Endothelial cell of umbilical vein (primary cell): ENCODE measurements at regions not wholly inside any gene's neighbourhood (a gene's known extent, or its start where the extent isn't known, plus 50 kb on each side); places are given as distances from the start of the nearest gene placed in this dataset.

ENCODE experiments used
- BruUV-seq: library from RNA; stranded (reverse); fragments of 400-500 nt; replicated peaks from 2 replicates; lab custom pipeline; 2021; lab: Mats Ljungman, UMichigan
- CTCF ChIA-PET: fragments of 300-600, 350-600 bp; sonication (Branson Sonifier 250); formaldehyde crosslinking; loops from one replicate; lab custom pipeline; 2021; ENCODE audit warnings: antibody characterized with exemption, inconsistent platforms; lab: Charles Lee
- POLR2A ChIA-PET: fragments of 300-600, 350-600 bp; sonication (Branson Sonifier 250); formaldehyde crosslinking; loops from one replicate; lab custom pipeline; 2021; ENCODE audit warnings: antibody characterized with exemption, inconsistent platforms; lab: Charles Lee
- DNase-seq: peaks from one replicate; pipeline ENCODE4 v3.0.0-alpha.2; 2011; ENCODE audit warnings: low read depth, low spot score
- FAIRE-seq: peaks from 2 replicates; lab custom pipeline; 2011; peaks lifted over from hg19 to GRCh38; lab: Jason Lieb, UNC
- H2AFZ ChIP-seq: 2 replicates; pipeline ENCODE4 v1.6.0; 2012; ENCODE audit warnings: low read depth, low read length, control low read depth, inconsistent platforms
- H3K27ac ChIP-seq: 2 replicates; pipeline ENCODE4 v1.5.1; 2011; ENCODE audit warnings: low read depth, mild to moderate bottlenecking, control low read depth, low read length, moderate library complexity; ENCODE audit not compliant: insufficient read depth
- H3K27me3 ChIP-seq, 2 experiments: 2 replicates each; pipeline versions ENCODE4 v1.6.0 to v1.6.1; 2011; ENCODE audit warnings: low read length in 2 of 2, mixed read lengths in 1 of 2; ENCODE audit not compliant: control insufficient read depth in 2 of 2, insufficient read depth in 2 of 2
- H3K36me3 ChIP-seq, 2 experiments: 2 replicates in 1 of 2; 3 replicates in 1 of 2; pipeline ENCODE4 v1.5.1; 2011; ENCODE audit warnings: low read length in 2 of 2, mild to moderate bottlenecking in 1 of 2, moderate library complexity in 1 of 2; ENCODE audit not compliant: control insufficient read depth in 2 of 2, insufficient read depth in 2 of 2; ENCODE audit errors: extremely low read depth in 1 of 2
- H3K4me1 ChIP-seq: 3 replicates; pipeline ENCODE4 v1.5.1; 2011; ENCODE audit warnings: mild to moderate bottlenecking, low read length; ENCODE audit not compliant: control insufficient read depth, insufficient read depth; ENCODE audit errors: extremely low read depth
- H3K4me2 ChIP-seq: 2 replicates; pipeline ENCODE4 v1.6.1; 2011; ENCODE audit warnings: low read length, control low read depth, mixed read lengths; ENCODE audit not compliant: insufficient read depth
- H3K4me3 ChIP-seq, 3 experiments: fragments of 200-600 bp in 1 of 3; sonication (generic), shearing (Covaris generic) in 1 of 3; replicated peaks in 1 of 3; 2 replicates each; pipeline ENCODE4 v1.5.1; 2011 to 2016; ENCODE audit warnings: control low read depth in 3 of 3, low read length in 3 of 3, mild to moderate bottlenecking in 2 of 3, inconsistent platforms in 1 of 3, low read depth in 1 of 3, moderate library complexity in 1 of 3; ENCODE audit not compliant: insufficient read depth in 1 of 3
- H3K79me2 ChIP-seq: 2 replicates; pipeline ENCODE4 v1.6.0; 2012; ENCODE audit warnings: low read length, inconsistent platforms; ENCODE audit not compliant: control insufficient read depth, insufficient read depth
- H3K9ac ChIP-seq: replicated peaks from 2 replicates; pipeline ENCODE3; 2011; ENCODE audit warnings: low read length, control low read depth; ENCODE audit not compliant: insufficient read depth; ENCODE audit errors: extremely low read depth
- H3K9me1 ChIP-seq: replicated peaks from 3 replicates; pipeline ENCODE4 v1.6.0; 2011; ENCODE audit warnings: mild to moderate bottlenecking, low read length; ENCODE audit not compliant: control insufficient read depth, insufficient read depth; ENCODE audit errors: extremely low read depth
- H3K9me3 ChIP-seq: replicated peaks from 2 replicates; pipeline ENCODE4 v1.5.1; 2012; ENCODE audit warnings: low read length, inconsistent platforms; ENCODE audit not compliant: control insufficient read depth, insufficient read depth
- H4K20me1 ChIP-seq: replicated peaks from 2 replicates; pipeline ENCODE3; 2011; ENCODE audit warnings: mild to moderate bottlenecking, low read length; ENCODE audit not compliant: control insufficient read depth, insufficient read depth; ENCODE audit errors: extremely low read depth
- EZH2 ChIP-seq: IDR thresholded peaks from 2 replicates; pipeline ENCODE4 v1.6.1; 2012; ENCODE audit warnings: borderline replicate concordance, low read depth, mild to moderate bottlenecking, moderate library complexity, low read length, inconsistent platforms; ENCODE audit not compliant: severe bottlenecking
- FOS ChIP-seq: IDR thresholded peaks from 2 replicates; pipeline ENCODE4 v1.6.1; 2011; ENCODE audit warnings: mild to moderate bottlenecking, low read length, moderate library complexity, borderline replicate concordance; ENCODE audit not compliant: insufficient read depth
- GATA2 ChIP-seq: IDR thresholded peaks from 2 replicates; pipeline ENCODE4 v1.7.0; 2011; ENCODE audit warnings: low read depth, mild to moderate bottlenecking, moderate library complexity, mixed read lengths, low read length; ENCODE audit not compliant: insufficient read length, insufficient read depth
- JUN ChIP-seq: IDR thresholded peaks from 2 replicates; pipeline ENCODE4 v1.6.1; 2011; ENCODE audit warnings: borderline replicate concordance, low read depth; ENCODE audit not compliant: insufficient read length, insufficient read depth
- MAX ChIP-seq: IDR thresholded peaks from 2 replicates; pipeline ENCODE4 v1.6.1; 2011; ENCODE audit not compliant: insufficient read depth, insufficient read length
- MYC ChIP-seq: IDR thresholded peaks from one replicate; pipeline ENCODE4 v1.6.1; 2011; ENCODE audit warnings: mild to moderate bottlenecking, low read depth, low read length
- POLR2A ChIP-seq: IDR thresholded peaks from 2 replicates; pipeline ENCODE4 v1.6.1; 2012; ENCODE audit warnings: low read depth, mild to moderate bottlenecking, control low read depth, low read length
- POLR2AphosphoS5 ChIP-seq: IDR thresholded peaks from 2 replicates; pipeline ENCODE4 v1.6.1; 2012; ENCODE audit warnings: low read depth, mild to moderate bottlenecking, control low read depth, low read length, moderate library complexity; ENCODE audit not compliant: insufficient read depth
- dilution Hi-C: fragments of 300-500 bp; cut with MboI; formaldehyde crosslinking; loops from one replicate; pipeline ENCODE4 v1.15.0; 2019; ENCODE audit warnings: low sequenced_read_pairs; ENCODE audit not compliant: extremely low pct_ligation_motif_present
- intact Hi-C: fragments of 100-400 bp; cut with micrococcal nuclease; formaldehyde crosslinking; loops from one replicate; pipeline ENCODE4 v1.10.0; 2022
- TF ChIP-seq, protein P1 (sequence below), 2 donors: IDR thresholded peaks; 1 replicate in 1 of 2; 2 replicates in 1 of 2; pipeline ENCODE4 v1.5.1; 2011; ENCODE audit warnings: low read length in 2 of 2, mild to moderate bottlenecking in 2 of 2, moderate library complexity in 2 of 2, control low read depth in 1 of 2, inconsistent platforms in 1 of 2, low read depth in 1 of 2; ENCODE audit not compliant: insufficient read depth in 1 of 2; ENCODE audit errors: extremely low read depth in 1 of 2

DNA sequence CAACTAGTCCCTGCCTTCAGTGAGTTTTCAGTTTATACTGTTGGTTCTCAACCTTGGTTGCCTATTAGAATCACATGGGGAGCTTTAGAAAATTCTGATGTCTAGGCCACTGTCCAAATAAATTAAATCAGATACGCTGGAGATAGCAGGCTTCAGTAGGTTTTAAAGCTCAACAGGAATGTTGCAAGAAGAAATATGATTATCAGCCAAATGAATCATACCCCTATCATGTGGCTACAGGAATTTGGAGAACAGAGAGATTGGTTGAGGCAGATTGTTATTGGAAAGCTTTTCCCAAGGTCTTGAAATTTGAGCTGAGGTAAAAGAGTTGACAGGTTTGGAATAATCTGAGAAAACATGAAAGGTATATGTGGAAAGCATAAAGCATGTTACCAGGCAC is 125.3 kb downstream of the WIF1 start:
- Histone ChIP-seq H3K9me1 (no peaks in the 10 kb centered on the region), H3K36me3 (no peaks in the 10 kb centered on the region), H3K9ac (no peak overlapping the region), H4K20me1 (no peaks in the 10 kb centered on the region), H3K27ac (no peak overlapping the region), H3K9me3 (no peaks in the 10 kb centered on the region), H3K4me1 (no peaks in the 10 kb centered on the region), H3K4me3 (no peak overlapping the region), H3K79me2 (no peaks in the 10 kb centered on the region), H3K27me3 (peaks cover 7 to 10% of the 10 kb centered on the region in 2 experiments), H3K4me2 (no peak overlapping the region), H2AFZ (no peak overlapping the region)
- TF ChIP-seq FOS (no peak), POLR2AphosphoS5 (no peak), GATA2 (no peak), MYC (no peak), JUN (no peak)
- ChIA-PET POLR2A (no interaction called here), CTCF (no interaction called here)
- BruUV-seq: no TSS peak
- intact Hi-C loops (no loop called here), dilution Hi-C loops (no loop called here)
- no peak for FAIRE-seq
- DNase-seq: no peak

GRCh38 chr12:64997858-64998257 is 123.2 kb downstream of the WIF1 start:
- H3K4me1 ChIP-seq: no peaks in the 10 kb centered on the region
- no TSS peak for BruUV-seq
- ChIA-PET CTCF (no interaction called here), POLR2A (no interaction called here)
- no peaks in the 10 kb centered on the region for H3K9me3 ChIP-seq
- no peak for DNase-seq
- H3K36me3 ChIP-seq: no peaks in the 10 kb centered on the region
- FAIRE-seq: no peak
- no peak overlapping the region for H2AFZ ChIP-seq
- H3K27me3 ChIP-seq: peaks cover 5 to 7% of the 10 kb centered on the region in 2 experiments
- H3K9ac ChIP-seq: no peak overlapping the region
- H3K9me1 ChIP-seq: no peaks in the 10 kb centered on the region
- no peak overlapping the region for H3K4me3 ChIP-seq
- intact Hi-C loops: no loop called here
- no peaks in the 10 kb centered on the region for H4K20me1 ChIP-seq
- TF ChIP-seq MYC (no peak), EZH2 (no peak), POLR2A (no peak), JUN (no peak), POLR2AphosphoS5 (no peak), FOS (no peak), MAX (no peak), GATA2 (no peak)
- TF ChIP-seq, protein P1, sequence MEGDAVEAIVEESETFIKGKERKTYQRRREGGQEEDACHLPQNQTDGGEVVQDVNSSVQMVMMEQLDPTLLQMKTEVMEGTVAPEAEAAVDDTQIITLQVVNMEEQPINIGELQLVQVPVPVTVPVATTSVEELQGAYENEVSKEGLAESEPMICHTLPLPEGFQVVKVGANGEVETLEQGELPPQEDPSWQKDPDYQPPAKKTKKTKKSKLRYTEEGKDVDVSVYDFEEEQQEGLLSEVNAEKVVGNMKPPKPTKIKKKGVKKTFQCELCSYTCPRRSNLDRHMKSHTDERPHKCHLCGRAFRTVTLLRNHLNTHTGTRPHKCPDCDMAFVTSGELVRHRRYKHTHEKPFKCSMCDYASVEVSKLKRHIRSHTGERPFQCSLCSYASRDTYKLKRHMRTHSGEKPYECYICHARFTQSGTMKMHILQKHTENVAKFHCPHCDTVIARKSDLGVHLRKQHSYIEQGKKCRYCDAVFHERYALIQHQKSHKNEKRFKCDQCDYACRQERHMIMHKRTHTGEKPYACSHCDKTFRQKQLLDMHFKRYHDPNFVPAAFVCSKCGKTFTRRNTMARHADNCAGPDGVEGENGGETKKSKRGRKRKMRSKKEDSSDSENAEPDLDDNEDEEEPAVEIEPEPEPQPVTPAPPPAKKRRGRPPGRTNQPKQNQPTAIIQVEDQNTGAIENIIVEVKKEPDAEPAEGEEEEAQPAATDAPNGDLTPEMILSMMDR (IDR thresholded peaks at IDR 0.05; ENCODE audit: extremely low read depth in 1 of 2, insufficient read depth in 1 of 2, low read depth in 1 of 2, low read length in 2 of 2): no peak
- H3K27ac ChIP-seq: no peak overlapping the region
- H3K79me2 ChIP-seq: no peaks in the 10 kb centered on the region
- dilution Hi-C loops: no loop called here
- no peak overlapping the region for H3K4me2 ChIP-seq
